ENCODE measurements at regions not wholly inside any gene's neighbourhood (a gene's known extent, or its start where the extent isn't known, plus 50 kb on each side); places are given as distances from the start of the nearest gene placed in this dataset.

- Histone ChIP-seq H3K36me3 (ENCODE audit: insufficient read depth, low read length) (no peaks in the 10 kb centered on the region), H3K4me3 (ENCODE audit: low read depth, low read length, poor library complexity, severe bottlenecking) (no peak overlapping the region), H3K27ac (ENCODE audit: low read depth, low read length, poor library complexity, severe bottlenecking) (no peak overlapping the region), H2AFZ (ENCODE audit: low read length) (no peak overlapping the region), H4K20me1 (ENCODE audit: insufficient read depth, low read length) (no peaks in the 10 kb centered on the region), H3K4me2 (ENCODE audit: low read length) (no peak overlapping the region), H3K4me1 (ENCODE audit: insufficient read depth, low read length, poor library complexity, severe bottlenecking) (no peaks in the 10 kb centered on the region), H3K9me3 (ENCODE audit: low read length) (no peaks in the 10 kb centered on the region), H3K79me2 (ENCODE audit: insufficient read depth, low read depth, low read length) (no peaks in the 10 kb centered on the region), H3K9me2 (ENCODE audit: insufficient read depth, low read length) (no peaks in the 10 kb centered on the region)
- no peak for DNase-seq (ENCODE audit: low spot score)
- ChIA-PET POLR2A (interaction anchor here (0.9 kb wide), 1 partner anchor 81 kb away, joined by 3 read pairs; no protein-coding TSS in a partner anchor), CTCF (ENCODE audit: unreplicated experiment) (no interaction called here)
- intact Hi-C loops (cut with micrococcal nuclease; ENCODE audit: unreplicated experiment), result no loop called here
- TF ChIP-seq EZH2phosphoT487 (IDR thresholded peaks at IDR 0.05; ENCODE audit: borderline replicate concordance, low read depth, low read length) (no peak), CTCF (conservative IDR thresholded peaks at IDR 0.05; ENCODE audit: low read length) (no peak)
- BruUV-seq (replicated peaks), result no TSS peak
These were observed 426.2 kb downstream of the PCDH7 start for GRCh38 chr4:31146366-31146765.

- no peak overlapping the region for H2AFZ ChIP-seq (ENCODE audit: low read length)
These were observed 428.8 kb downstream of the PCDH7 start for GRCh38 chr4:31148990-31149389.

More at GRCh38 chr4:31148990-31149389, 428.8 kb downstream of the PCDH7 start:
- H3K27ac ChIP-seq (ENCODE audit: low read depth, low read length, poor library complexity, severe bottlenecking), result no peak overlapping the region
- DNase-seq (ENCODE audit: low spot score), result no peak
- no peaks in the 10 kb centered on the region for H3K9me3 ChIP-seq (ENCODE audit: low read length)
- ChIA-PET CTCF (ENCODE audit: unreplicated experiment) (no interaction called here), POLR2A (interaction anchor here (1.1 kb wide), 1 partner anchor 12 kb away, joined by 3 read pairs; no protein-coding TSS in a partner anchor)
- TF ChIP-seq EZH2phosphoT487 (IDR thresholded peaks at IDR 0.05; ENCODE audit: borderline replicate concordance, low read depth, low read length) (no peak), CTCF (conservative IDR thresholded peaks at IDR 0.05; ENCODE audit: low read length) (no peak)
- H3K4me2 ChIP-seq (ENCODE audit: low read length), result no peak overlapping the region
- H3K9me2 ChIP-seq (ENCODE audit: insufficient read depth, low read length), result no peaks in the 10 kb centered on the region
- no peaks in the 10 kb centered on the region for H3K79me2 ChIP-seq (ENCODE audit: insufficient read depth, low read depth, low read length)
- H3K36me3 ChIP-seq (ENCODE audit: insufficient read depth, low read length), result no peaks in the 10 kb centered on the region
- no peak overlapping the region for H3K4me3 ChIP-seq (ENCODE audit: low read depth, low read length, poor library complexity, severe bottlenecking)
- BruUV-seq (replicated peaks), result no TSS peak
- intact Hi-C loops (cut with micrococcal nuclease; ENCODE audit: unreplicated experiment), result no loop called here
- H3K4me1 ChIP-seq (ENCODE audit: insufficient read depth, low read length, poor library complexity, severe bottlenecking), result no peaks in the 10 kb centered on the region
- no peaks in the 10 kb centered on the region for H4K20me1 ChIP-seq (ENCODE audit: insufficient read depth, low read length)
